ENCODE measurements at regions not wholly inside any gene's neighbourhood (a gene's known extent, or its start where the extent isn't known, plus 50 kb on each side); places are given as distances from the start of the nearest gene placed in this dataset.

DNA sequence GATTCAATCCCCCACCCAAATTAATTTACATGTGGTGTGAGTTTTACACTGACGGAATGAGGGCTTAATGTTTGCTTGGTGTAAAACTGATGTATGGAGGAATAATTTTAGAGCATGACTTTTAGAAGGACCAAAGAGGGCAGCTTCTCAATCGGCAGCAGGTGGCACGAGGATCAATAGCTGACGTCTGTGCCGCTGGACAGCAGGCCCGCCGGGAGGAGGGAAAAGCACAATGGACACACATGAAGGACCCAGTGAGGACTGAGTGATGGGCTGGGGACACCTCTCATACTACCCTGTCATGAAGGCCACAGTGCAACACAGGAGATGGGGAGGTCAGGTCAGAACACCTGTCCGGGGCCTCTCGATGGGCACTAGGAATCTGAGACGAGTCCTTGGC is 61.4 kb upstream of the NSMCE3 start:
- DNase-seq (ENCODE audit: low read depth in 1 of 2, low spot score in 2 of 2) (no peak), FAIRE-seq (no peak)
- Histone ChIP-seq H3K4me3 (ENCODE audit: extremely low read depth in 1 of 4, insufficient read depth in 2 of 4, low read depth in 3 of 4, low read length in 4 of 4) (no peak overlapping the region), H3K18ac (ENCODE audit: extremely low read depth, low read length) (no peak overlapping the region), H2BK120ac (replicated peaks; ENCODE audit: low read depth, low read length) (no peak overlapping the region), H2AK5ac (ENCODE audit: low read depth, low read length) (no peak overlapping the region), H4K91ac (replicated peaks; ENCODE audit: insufficient read length, low read length) (no peak overlapping the region), H4K5ac (ENCODE audit: insufficient read length, low read depth, low read length) (no peak overlapping the region), H2BK20ac (ENCODE audit: low read length) (no peak overlapping the region), H2BK5ac (ENCODE audit: low read depth, low read length) (no peak overlapping the region), H2AFZ (ENCODE audit: low read length) (no peak overlapping the region), H2BK12ac (ENCODE audit: low read depth, low read length) (no peak overlapping the region), H3K36me3 (ENCODE audit: control insufficient read depth in 2 of 4, insufficient read depth in 4 of 4, low read length in 3 of 4) (no peaks in the 10 kb centered on the region), H3K79me1 (ENCODE audit: low read depth, low read length) (no peaks in the 10 kb centered on the region), H3K27me3 (replicated peaks in 1 of 4; ENCODE audit: control insufficient read depth in 3 of 4, extremely low read depth in 1 of 4, insufficient read depth in 3 of 4, low read length in 3 of 4) (no peaks in the 10 kb centered on the region), H4K8ac (ENCODE audit: extremely low read depth, insufficient read depth, low read length) (no peak overlapping the region; the same call in 1 of the 2 replicates), H3K23me2 (ENCODE audit: low read depth, low read length) (no peaks in the 10 kb centered on the region), H4K20me1 (replicated peaks in 1 of 2; ENCODE audit: control insufficient read depth in 1 of 2, insufficient read depth in 2 of 2, low read length in 2 of 2) (no peaks in the 10 kb centered on the region), H3K4ac (replicated peaks; ENCODE audit: insufficient read length, low read depth, low read length) (no peak overlapping the region), H3K79me2 (ENCODE audit: control insufficient read depth in 1 of 2, insufficient read depth in 2 of 2, low read length in 2 of 2) (no peaks in the 10 kb centered on the region), H3K14ac (ENCODE audit: insufficient read length) (no peak overlapping the region), H3K23ac (ENCODE audit: insufficient read length) (no peak overlapping the region), H3K9me3 (ENCODE audit: insufficient read depth in 2 of 2, low read depth in 1 of 2, low read length in 1 of 2) (no peaks in the 10 kb centered on the region), H3K9ac (replicated peaks in 1 of 4; ENCODE audit: extremely low read depth in 1 of 4, low read depth in 3 of 4, low read length in 3 of 4) (no peak overlapping the region), H3K4me1 (replicated peaks in 1 of 4; ENCODE audit: control insufficient read depth in 3 of 4, insufficient read depth in 4 of 4, low read length in 3 of 4) (no peaks in the 10 kb centered on the region; a peak in 1 of 7 replicates), H3K27ac (ENCODE audit: low read depth, low read length) (no peak overlapping the region), H2BK15ac (ENCODE audit: low read length) (no peak overlapping the region), H3K4me2 (ENCODE audit: insufficient read depth in 1 of 2, low read depth in 2 of 2, low read length in 2 of 2) (no peak overlapping the region), H3K56ac (replicated peaks; ENCODE audit: insufficient read length, low read depth, low read length) (no peak overlapping the region)
- 88% methylated on average over 10 of the region's 10 CpGs; no CpG with 5 or more reads in 1 of the 2 experiments for WGBS, 2 experiments (ENCODE audit: extremely low coverage in 1 of 2, insufficient coverage in 1 of 2, insufficient read length in 1 of 2, insufficient replicate concordance in 2 of 2, low coverage in 1 of 2, low lambda C conversion rate in 2 of 2, missing lambda C conversion rate in 1 of 2)
- POLR2A ChIA-PET (ENCODE audit: partially characterized antibody), result no interaction called here
- CTCF ChIA-PET (ENCODE audit: partially characterized antibody), result interaction anchor here (0.7 kb wide), 1 partner anchor 33 kb away, joined by 3 read pairs; no protein-coding TSS in a partner anchor
- TF ChIP-seq TAF7 (optimal IDR thresholded peaks at IDR 0.05; ENCODE audit: borderline replicate concordance, low read depth, low read length) (no peak), FOSL1 (IDR thresholded peaks at IDR 0.05; ENCODE audit: insufficient read depth, low read depth, low read length) (no peak)

All from H1 (cell line).